ENCODE measurements at regions not wholly inside any gene's neighbourhood (a gene's known extent, or its start where the extent isn't known, plus 50 kb on each side); places are given as distances from the start of the nearest gene placed in this dataset.
"Not testable (repeated sequence)": the region's sequence is repeated elsewhere in the genome, so short reads cannot be mapped to it uniquely, and the experiment has no call there.

DNA sequence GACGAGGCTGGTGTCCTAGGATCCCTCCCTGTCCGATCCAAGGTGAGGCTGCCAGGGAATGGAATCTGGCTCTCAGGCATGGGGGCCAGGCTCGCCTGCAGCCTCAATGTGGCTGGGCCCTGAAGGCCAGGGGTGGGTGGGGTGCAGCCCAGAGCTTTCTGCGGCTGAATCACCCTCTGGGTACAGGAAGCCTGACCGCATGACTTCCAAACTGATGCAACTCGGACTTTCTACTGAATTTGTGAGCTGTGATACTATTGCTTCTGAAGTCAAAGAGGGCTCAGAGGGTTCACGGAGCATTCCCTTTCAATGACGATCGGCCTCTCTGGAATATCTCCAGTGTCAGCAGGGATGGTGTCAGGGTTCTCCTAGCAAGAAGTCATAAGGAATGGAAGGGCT, 123.7 kb downstream of the METRNL start:
- WGBS, 2 donors = 68 to 78% methylated on average over 3 to 8 of the region's 9 CpGs
- Histone ChIP-seq H3K27ac (peak overlapping the region; percentile 56 to 91 (median 81)), H3K4me3 (no peak overlapping the region), H3K36me3 (no peaks in the 10 kb centered on the region), H3K4me1 (peaks cover 7 to 72% (median 22%) of the 10 kb centered on the region in 3 donors), H3K27me3 (no peaks in the 10 kb centered on the region), H3K9me3 (no peaks in the 10 kb centered on the region)
- DNase-seq = no peak
- intact Hi-C loops (cut with DNase I) = no loop called here
- TF ChIP-seq POLR2A (IDR thresholded peaks at IDR 0.05) = peak in 1 of 4 donors; percentile 25
- TF ChIP-seq, protein P1, sequence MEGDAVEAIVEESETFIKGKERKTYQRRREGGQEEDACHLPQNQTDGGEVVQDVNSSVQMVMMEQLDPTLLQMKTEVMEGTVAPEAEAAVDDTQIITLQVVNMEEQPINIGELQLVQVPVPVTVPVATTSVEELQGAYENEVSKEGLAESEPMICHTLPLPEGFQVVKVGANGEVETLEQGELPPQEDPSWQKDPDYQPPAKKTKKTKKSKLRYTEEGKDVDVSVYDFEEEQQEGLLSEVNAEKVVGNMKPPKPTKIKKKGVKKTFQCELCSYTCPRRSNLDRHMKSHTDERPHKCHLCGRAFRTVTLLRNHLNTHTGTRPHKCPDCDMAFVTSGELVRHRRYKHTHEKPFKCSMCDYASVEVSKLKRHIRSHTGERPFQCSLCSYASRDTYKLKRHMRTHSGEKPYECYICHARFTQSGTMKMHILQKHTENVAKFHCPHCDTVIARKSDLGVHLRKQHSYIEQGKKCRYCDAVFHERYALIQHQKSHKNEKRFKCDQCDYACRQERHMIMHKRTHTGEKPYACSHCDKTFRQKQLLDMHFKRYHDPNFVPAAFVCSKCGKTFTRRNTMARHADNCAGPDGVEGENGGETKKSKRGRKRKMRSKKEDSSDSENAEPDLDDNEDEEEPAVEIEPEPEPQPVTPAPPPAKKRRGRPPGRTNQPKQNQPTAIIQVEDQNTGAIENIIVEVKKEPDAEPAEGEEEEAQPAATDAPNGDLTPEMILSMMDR (IDR thresholded peaks at IDR 0.05) = no peak

DNA sequence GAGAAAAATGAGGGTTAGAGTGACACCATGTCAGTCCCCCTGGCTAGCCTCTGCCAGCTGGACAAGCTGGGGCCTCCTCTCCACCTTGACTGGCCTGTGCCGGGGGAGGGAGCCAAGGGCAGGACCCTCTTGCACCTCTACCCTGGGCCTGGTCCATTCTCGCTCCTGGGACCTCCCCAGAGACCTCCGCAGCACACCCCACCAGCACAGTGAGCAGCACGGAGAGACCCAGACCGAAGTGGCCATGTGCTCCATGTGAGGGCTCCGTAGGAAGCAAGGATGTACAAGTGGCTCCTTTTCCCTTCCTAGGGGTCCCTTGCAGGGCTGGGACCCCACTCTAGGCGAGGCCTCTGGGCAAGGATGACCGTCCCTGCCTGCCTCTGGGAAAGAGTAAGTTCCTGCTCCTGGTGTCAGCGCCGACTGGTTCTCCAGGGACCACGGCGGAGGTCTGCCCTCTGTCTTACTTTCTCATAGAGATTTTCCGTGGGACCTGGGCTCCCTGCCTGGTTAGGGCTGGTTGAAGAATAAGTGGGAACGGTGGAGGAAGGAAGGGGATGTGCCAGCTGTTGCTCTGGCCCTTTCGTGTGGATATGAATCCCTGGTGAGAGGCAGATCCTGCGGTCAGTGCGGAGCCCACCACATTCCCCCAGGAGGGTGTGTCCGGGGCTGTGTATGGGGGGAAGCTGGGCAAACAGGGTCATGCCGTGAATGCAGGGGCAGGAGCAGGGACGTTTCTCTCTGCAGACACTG, 124.2 kb downstream of the METRNL start:
- Histone ChIP-seq H3K9me3 (no peaks in the 10 kb centered on the region), H3K27ac (peak overlapping the region; percentile 56 to 91 (median 81)), H3K27me3 (no peaks in the 10 kb centered on the region), H3K4me1 (peaks cover 7 to 68% (median 22%) of the 10 kb centered on the region in 3 donors), H3K4me3 (no peak overlapping the region), H3K36me3 (no peaks in the 10 kb centered on the region)
- no peak for DNase-seq
- TF ChIP-seq POLR2A (IDR thresholded peaks at IDR 0.05) = no peak
- TF ChIP-seq, protein P1 (IDR thresholded peaks at IDR 0.05) = no peak
- 52 to 68% methylated on average over 5 to 12 of the region's 20 CpGs for WGBS, 2 donors
- intact Hi-C loops (cut with DNase I) = no loop called here

DNA sequence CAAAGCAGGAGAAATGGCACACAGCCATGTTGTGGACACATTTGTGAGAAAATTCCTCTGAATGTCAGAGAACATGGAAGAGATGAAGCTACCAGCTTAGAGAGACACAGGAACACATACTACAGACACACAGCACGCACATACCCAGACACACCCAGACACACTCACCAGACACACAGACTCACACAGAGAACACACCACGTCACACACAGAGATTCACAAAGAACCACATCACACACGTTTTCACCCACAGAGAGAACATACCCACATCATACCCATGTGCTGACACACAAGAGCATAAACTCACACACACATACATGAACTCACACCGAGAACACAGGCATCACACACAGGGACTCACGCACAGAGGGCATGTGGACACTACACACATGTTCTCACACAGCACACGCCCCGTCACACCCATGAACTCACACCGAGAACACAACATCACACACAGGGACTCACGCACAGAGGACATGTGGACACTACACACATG, 124.9 kb downstream of the METRNL start:
- Histone ChIP-seq H3K9me3 (no peaks in the 10 kb centered on the region), H3K4me3 (no peak overlapping the region), H3K4me1 (peaks cover 7 to 62% (median 22%) of the 10 kb centered on the region in 3 donors), H3K27ac (peak overlapping the region; percentile 56 to 91 (median 81)), H3K36me3 (no peaks in the 10 kb centered on the region), H3K27me3 (no peaks in the 10 kb centered on the region)
- intact Hi-C loops (cut with DNase I) = no loop called here
- TF ChIP-seq, protein P1 (IDR thresholded peaks at IDR 0.05) = no peak
- TF ChIP-seq POLR2A (IDR thresholded peaks at IDR 0.05) = no peak
- DNase-seq = no peak
- WGBS, 2 donors = 78 to 88% methylated on average over 4 to 9 of the region's 9 CpGs

DNA sequence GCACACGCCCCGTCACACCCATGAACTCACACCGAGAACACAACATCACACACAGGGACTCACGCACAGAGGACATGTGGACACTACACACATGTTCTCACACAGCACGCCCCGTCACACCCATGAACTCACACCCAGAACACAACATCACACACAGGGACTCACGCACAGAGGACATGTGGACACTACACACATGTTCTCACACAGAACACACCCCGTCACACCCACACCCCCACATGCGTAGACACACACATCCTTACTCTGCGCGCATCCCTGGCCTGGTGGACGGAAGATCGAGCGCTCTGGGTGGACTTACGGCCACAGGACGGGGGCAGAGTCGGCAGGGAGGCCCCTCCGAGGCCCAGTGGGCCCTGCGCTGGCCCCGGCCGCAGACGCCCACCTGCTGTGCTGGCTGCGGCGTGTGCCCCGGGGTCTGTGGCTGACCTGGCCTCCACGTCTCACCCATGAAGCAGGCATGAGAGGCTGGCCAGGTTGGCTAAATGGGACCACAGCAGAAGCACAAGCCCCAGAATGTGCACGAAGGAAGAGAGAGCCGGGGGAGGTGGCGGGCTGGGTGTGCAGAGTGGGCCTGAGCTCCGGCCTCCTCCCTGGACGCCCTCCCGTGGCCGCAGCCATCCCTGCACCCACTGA, 125.5 kb downstream of the METRNL start:
- intact Hi-C loops (cut with DNase I); H3K4me3 ChIP-seq; H3K9me3 ChIP-seq; H3K36me3 ChIP-seq; DNase-seq; H3K27me3 ChIP-seq: not testable (repeated sequence)
- WGBS, 2 donors = 75 to 85% methylated on average over 2 to 6 of the region's 33 CpGs
- peaks cover 7 to 56% (median 22%) of the 10 kb centered on the region in 3 donors for H3K4me1 ChIP-seq
- H3K27ac ChIP-seq = peak overlapping the region in 3 of 4 donors; percentile 17 to 91 (median 76)

DNA sequence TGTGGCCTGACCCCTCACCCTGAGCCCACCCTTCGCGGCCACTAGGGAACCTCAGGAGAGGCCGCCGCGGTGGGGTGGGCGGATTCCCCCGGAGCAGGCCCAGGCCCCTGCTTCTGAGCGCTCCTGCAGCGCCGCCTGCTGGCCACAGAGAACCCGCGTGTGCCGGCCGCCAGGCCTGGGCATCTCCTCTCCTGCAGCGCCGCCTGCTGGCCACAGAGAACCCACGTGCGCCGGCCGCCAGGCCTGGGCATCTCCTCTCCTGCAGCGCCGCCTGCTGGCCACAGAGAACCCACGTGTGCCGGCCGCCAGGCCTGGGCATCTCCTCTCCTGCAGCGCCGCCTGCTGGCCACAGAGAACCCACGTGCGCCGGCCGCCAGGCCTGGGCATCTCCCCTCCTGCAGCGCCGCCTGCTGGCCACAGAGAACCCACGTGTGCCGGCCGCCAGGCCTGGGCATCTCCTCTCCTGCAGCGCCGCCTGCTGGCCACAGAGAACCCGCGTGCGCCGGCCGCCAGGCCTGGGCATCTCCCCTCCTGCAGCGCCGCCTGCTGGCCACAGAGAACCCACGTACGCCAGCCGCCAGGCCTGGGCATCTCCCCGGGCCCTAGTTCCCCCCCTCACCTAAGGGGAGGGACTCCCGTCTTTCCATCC, 126.1 kb downstream of the METRNL start:
- H3K4me3 ChIP-seq; H3K9me3 ChIP-seq; H3K27me3 ChIP-seq; DNase-seq; intact Hi-C loops (cut with DNase I); H3K36me3 ChIP-seq: not testable (repeated sequence)
- WGBS, 2 donors = 40 to 80% methylated on average over 1 of the region's 50 CpGs
- TF ChIP-seq, protein P1 (IDR thresholded peaks at IDR 0.05) = peak; percentile 56 to 84 (median 74)
- Histone ChIP-seq H3K27ac (peak overlapping the region in 2 of 4 donors; percentile 17 to 91), H3K4me1 (peaks cover 7 to 50% (median 18%) of the 10 kb centered on the region in 3 donors)
